22Rv1 (cell line): ENCODE measurements at regions not wholly inside any gene's neighbourhood (a gene's known extent, or its start where the extent isn't known, plus 50 kb on each side); places are given as distances from the start of the nearest gene placed in this dataset.

Experiments
- CTCF ChIP-seq: fragments of 450-650 bp; IDR thresholded peaks from 2 replicates; pipeline ENCODE4 v1.5.1; 2017; ENCODE audit warnings: mild to moderate bottlenecking
- ZFX ChIP-seq: fragments of 450-650 bp; IDR thresholded peaks from 2 replicates; pipeline ENCODE4 v1.6.1; 2017; ENCODE audit warnings: antibody characterized with exemption, borderline replicate concordance

- TF ChIP-seq CTCF (no peak), ZFX (no peak)
Measured at GRCh38 chr9:99345451-99345850, 123.4 kb downstream of the SEC61B start.
